K562 (cell line): ENCODE measurements at regions not wholly inside any gene's neighbourhood (a gene's known extent, or its start where the extent isn't known, plus 50 kb on each side); places are given as distances from the start of the nearest gene placed in this dataset.

Experiments
- CBX1 ChIP-seq: sonication (generic); IDR thresholded peaks from 2 replicates; pipeline ENCODE4 v1.6.1; 2016; ENCODE audit warnings: antibody characterized with exemption, low read depth, mild to moderate bottlenecking
- CHD7 ChIP-seq: fragments of 200-600 bp; sonication (generic); IDR thresholded peaks from one replicate; pipeline ENCODE4 v1.6.1; 2012; ENCODE audit warnings: mild to moderate bottlenecking, low read depth, low read length, inconsistent platforms
- E2F8 ChIP-seq: fragments of 450-650 bp; IDR thresholded peaks from 2 replicates; pipeline ENCODE4 v1.7.1; 2018; ENCODE audit warnings: mild to moderate bottlenecking, low read depth; ENCODE audit not compliant: partially characterized antibody
- HINFP ChIP-seq: fragments of 450-650 bp; conservative IDR thresholded peaks from 2 replicates; pipeline ENCODE4 v1.6.1; 2016; ENCODE audit warnings: missing genetic modification characterization, low read depth, mild to moderate bottlenecking, control low read depth, missing compliant biosample characterization
- HIVEP1 ChIP-seq: fragments of 250-450 bp; sonication (Bioruptor Pico); IDR thresholded peaks from 2 replicates; pipeline ENCODE4 v1.4.0; 2020; ENCODE audit warnings: mild to moderate bottlenecking
- NR4A1 ChIP-seq, 2 experiments: fragments of 250-450 bp in 1 of 2; fragments of 450-650 bp in 1 of 2; sonication (Bioruptor Pico) in 1 of 2; IDR thresholded peaks; 2 replicates each; pipeline versions ENCODE4 v1.4.0 to v1.6.1; 2016 to 2020; ENCODE audit warnings: mild to moderate bottlenecking in 2 of 2, missing compliant biosample characterization in 1 of 2, missing genetic modification characterization in 1 of 2, moderate library complexity in 1 of 2
- THRA ChIP-seq: fragments of 450-650 bp; IDR thresholded peaks from 2 replicates; pipeline ENCODE4 v1.6.1; 2017; ENCODE audit warnings: mild to moderate bottlenecking, moderate library complexity
- ZNF184 ChIP-seq: sonication (generic); formaldehyde crosslinking; IDR thresholded peaks from 2 replicates; pipeline ENCODE4 v1.5.0; 2020; ENCODE audit warnings: missing genetic modification reagents

- no peak for TF ChIP-seq CHD7
- no peak for TF ChIP-seq E2F8
- TF ChIP-seq HIVEP1 = no peak
- no peak for TF ChIP-seq HINFP (tag)
- no peak for TF ChIP-seq CBX1
- no peak for TF ChIP-seq ZNF184
- TF ChIP-seq NR4A1 (CRISPR knock-in tag; IDR thresholded peaks at IDR 0.05) = no peak
- TF ChIP-seq NR4A1 (tag; IDR thresholded peaks at IDR 0.05) = no peak
- TF ChIP-seq THRA = no peak
Observed at GRCh38 chr13:44259045-44260027, 114.3 kb upstream of the SERP2 start (continued).
